22Rv1 (cell line): ENCODE measurements at regions not wholly inside any gene's neighbourhood (a gene's known extent, or its start where the extent isn't known, plus 50 kb on each side); places are given as distances from the start of the nearest gene placed in this dataset.

Experiments used
- ZFX ChIP-seq: fragments of 450-650 bp; IDR thresholded peaks from 2 replicates; pipeline ENCODE4 v1.6.1; 2017; ENCODE audit warnings: antibody characterized with exemption, borderline replicate concordance
- TF ChIP-seq, protein P1 (sequence below): fragments of 450-650 bp; IDR thresholded peaks from 2 replicates; pipeline ENCODE4 v1.5.1; 2017; ENCODE audit warnings: mild to moderate bottlenecking

DNA sequence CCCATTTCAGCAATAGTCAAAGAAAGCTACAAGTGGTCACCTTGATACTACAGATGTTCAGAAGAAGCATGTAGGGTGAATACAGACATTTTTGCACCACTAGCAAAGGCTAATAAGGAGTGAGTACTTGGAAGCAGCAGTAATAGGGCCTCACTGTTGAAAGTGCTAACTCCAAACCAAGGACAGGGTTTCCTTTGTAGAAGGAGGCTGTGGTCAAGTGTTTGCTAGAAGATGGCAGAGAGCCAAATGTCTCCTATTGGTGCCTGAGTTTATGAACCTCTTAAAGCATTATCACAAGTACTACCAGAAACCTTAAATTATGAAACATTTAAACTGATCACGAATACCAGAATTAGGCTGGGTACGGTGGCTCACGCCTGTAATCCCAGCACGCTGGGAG lies 308.1 kb downstream of the ZEB2 start:
- TF ChIP-seq, protein P1, sequence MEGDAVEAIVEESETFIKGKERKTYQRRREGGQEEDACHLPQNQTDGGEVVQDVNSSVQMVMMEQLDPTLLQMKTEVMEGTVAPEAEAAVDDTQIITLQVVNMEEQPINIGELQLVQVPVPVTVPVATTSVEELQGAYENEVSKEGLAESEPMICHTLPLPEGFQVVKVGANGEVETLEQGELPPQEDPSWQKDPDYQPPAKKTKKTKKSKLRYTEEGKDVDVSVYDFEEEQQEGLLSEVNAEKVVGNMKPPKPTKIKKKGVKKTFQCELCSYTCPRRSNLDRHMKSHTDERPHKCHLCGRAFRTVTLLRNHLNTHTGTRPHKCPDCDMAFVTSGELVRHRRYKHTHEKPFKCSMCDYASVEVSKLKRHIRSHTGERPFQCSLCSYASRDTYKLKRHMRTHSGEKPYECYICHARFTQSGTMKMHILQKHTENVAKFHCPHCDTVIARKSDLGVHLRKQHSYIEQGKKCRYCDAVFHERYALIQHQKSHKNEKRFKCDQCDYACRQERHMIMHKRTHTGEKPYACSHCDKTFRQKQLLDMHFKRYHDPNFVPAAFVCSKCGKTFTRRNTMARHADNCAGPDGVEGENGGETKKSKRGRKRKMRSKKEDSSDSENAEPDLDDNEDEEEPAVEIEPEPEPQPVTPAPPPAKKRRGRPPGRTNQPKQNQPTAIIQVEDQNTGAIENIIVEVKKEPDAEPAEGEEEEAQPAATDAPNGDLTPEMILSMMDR, result no peak
- no peak for TF ChIP-seq ZFX
